LHCN-M2 (cell line): ENCODE measurements at regions not wholly inside any gene's neighbourhood (a gene's known extent, or its start where the extent isn't known, plus 50 kb on each side); places are given as distances from the start of the nearest gene placed in this dataset.
"Not testable (repeated sequence)": the region's sequence is repeated elsewhere in the genome, so short reads cannot be mapped to it uniquely, and the experiment has no call there.

ENCODE experiments used
- DNase-seq: peaks from one replicate; pipeline ENCODE4 v3.0.0-alpha.2; 2012; ENCODE audit warnings: low read depth

DNA sequence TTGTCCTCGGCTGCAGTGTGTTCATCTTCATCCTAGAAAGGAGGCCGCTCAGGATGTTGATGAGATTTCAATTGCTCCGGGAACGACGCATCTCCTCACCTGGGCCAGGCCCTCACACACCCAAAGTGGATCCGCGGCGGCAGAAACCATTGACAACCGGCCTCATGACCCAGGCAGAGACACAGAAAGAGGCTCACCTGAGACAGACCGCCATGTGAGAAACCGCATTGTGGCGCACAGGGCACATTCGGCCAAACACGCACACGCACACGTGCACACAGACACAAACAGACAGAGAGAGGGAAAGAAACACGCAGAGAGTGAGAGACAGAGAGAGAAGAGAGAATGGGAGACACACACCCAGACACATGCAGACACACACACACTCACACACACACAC is 3879.3 kb downstream of the SRGAP2C start:
- DNase-seq = not testable (repeated sequence)

DNA sequence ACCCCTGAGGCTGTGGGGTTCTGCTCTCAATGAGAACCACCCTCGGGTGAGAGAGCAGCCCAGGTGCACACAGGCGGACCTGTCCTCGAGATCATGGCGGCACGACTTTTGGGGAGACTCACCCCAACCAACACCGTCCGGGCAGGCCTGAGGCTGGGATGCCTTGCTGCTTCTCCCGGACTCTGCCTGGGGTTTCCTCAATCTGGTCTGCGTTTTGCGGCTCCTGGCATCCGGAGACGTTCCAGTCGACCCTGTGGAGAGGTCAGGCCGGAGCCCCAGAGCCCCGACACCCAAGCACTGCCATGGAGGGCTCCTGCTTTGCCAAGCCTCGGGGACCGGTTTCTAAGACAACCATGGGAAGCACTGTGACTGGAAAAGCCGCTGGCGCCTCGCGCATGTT is 3879.7 kb downstream of the SRGAP2C start:
- DNase-seq = no peak

DNA sequence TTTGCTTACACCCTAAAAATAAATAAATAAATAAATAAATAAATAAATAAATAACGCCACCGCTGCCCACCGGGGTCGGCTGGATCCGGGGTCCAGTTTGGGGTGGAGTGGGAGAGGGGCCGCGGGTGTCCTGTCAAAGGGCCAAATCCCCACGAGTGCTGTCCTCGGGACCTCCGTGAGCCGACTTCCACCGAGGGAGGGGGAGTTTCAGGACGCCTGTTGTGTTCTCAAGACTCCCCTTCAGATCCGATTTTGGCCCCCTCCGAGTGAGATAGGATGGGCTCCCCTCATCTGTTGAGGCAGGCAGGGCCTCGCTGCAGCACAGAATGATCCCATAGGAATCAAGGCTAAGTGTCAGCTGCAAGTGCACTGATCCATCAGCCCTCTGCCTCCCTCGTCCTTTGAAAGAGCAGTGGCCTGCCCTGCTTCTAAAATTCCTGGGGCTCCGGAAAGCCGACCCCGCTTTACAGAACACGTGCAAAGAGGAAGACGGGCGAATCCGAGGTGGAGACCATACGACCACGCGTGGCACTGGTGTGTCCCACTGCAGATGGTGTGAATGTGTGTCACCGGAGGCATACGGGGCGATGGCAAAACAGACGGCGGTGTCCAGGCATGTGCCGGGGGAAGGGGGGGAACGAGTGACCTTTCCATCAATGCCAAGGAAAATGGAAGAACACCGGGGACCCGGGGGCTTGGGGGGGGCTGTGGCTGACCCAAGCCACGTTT is 3880.5 kb downstream of the SRGAP2C start:
- no peak for DNase-seq

DNA sequence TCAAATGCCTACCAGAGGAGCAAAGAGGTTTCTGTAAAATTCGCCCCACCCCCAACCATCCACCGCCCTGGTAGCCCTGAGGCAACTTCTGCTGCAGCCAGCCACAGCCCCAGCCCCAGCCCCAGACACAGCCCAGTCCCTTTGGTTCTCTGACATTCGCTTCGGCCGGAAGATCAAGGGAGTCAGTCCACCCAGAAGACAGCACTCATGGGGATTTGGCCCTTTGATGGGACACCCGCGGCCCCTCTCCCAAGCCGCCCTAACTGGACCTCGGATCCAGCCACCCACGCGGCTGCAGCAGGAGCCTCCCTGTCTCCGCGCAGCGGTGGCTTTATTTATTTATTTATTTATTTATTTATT is 3881.0 kb downstream of the SRGAP2C start:
- DNase-seq = no peak

DNA sequence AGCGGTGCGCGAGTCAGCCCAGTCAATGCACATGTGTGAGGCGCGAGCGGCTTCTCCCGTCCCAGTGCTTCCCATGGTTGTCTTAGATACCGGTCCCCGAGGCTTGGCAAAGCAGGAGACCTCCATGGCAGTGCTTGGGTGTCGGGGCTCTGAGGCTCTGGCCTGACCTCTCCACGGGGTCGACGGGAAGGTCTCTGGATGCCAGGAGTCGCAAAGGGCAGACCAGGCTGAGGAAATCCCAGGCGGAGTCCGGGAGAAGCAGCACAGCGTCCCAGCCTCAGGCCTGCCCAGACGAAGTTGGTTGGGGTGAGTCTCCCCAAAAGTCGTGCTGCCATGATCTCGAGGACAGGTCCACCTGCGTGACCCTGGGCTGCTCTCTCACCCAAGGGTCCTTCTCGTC is 3881.6 kb downstream of the SRGAP2C start:
- no peak for DNase-seq

DNA sequence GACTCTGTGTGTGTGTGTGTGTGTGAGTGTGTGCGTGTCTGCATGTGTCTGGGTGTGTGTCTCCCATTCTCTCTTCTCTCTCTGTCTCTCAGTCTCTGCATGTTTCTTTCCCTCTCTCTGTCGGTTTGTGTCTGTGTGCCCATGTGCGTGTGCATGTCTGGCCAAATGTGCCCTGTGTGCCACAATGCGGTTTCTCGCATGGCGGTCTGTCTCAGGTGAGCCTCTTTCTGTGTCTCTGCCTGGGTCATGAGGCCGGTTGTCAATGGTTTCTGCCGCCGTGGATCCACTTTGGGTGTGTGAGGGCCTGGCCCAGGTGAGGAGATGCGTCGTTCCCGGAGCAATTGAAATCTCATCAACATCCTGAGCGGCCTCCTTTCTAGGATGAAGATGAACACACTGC is 3882.1 kb downstream of the SRGAP2C start:
- DNase-seq = not testable (repeated sequence)

DNA sequence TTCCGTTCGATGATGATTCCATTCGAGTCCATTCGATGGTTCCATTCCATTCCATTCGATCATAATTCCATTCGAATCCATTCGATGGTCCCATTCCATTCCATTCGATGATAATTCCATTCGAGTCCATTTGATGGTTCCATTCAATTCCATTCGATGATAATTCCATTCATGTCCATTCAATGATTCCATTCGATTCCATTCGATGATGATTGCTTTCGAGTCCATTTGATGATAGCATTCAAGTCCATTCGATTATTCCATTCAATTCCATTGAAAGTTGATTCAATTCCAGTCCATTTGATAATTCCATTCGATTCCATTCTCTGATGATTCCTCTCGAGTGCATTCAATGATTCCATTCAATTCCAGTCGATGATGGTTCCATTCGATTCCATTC is 3895.3 kb downstream of the SRGAP2C start:
- DNase-seq = peak; percentile 1

DNA sequence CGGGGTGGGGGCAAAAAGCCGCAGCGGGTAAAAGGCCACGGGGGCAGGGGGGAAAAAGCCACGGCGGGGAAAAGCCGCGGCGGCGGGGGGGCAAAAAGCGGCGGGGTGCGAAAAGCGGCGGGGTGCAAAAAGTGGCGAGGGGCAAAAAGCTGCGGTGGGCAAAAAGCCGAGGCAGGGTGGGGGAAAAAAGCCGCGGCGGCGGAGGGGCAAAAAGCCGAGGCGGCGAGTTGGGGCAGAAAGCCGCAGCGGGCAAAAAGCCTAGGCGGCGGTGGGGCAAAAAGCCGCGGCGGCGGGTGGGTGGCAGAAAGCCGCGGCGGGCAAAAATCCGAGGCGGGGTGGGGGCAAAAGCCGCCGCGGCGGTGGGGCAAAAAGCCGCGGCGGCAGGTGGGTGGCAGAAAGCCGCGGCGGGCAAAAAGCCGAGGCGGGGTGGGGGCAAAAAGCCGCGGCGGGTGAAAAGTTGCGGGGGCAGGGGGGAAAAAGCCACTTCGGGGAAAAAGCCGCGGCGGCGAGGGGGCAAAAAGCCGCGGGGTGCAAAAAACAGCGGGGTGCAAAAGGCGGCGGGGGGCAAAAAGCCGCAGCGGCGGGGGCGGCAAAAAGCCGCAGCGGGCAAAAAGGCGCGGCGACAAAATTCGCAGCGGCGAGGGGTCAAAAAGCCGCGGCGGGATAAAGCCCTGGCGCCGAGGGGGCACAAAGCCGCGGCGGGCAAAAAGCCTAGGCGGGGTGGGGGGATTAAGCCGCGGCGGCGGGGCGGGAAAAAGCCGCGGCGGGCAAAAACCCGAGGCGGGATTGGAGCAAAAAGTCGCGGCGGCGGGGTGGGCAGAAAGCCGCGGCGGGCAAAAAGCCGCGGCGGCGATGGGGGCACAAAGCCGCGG is 3901.2 kb downstream of the SRGAP2C start:
- DNase-seq = no peak

DNA sequence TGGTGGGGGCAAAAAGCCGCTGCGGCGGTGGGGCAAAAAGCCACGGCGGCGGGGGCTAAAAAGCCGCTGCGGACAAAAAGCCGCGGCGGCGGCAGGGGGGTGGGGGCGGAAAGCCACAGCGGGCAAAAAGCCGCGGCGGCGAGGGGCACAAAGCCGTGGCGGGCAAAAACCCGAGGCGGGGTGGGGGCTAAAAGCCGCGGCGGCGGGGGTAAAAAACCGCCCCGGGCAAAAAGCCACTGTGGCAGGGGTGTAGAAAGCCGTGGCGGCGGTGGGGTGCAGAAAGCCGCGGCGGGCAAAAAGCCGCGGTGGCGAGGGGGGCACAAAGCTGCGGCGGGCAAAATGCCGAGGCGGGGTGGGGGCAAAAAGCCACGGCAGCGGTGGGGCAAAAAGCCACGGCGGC is 3901.8 kb downstream of the SRGAP2C start:
- DNase-seq = no peak

DNA sequence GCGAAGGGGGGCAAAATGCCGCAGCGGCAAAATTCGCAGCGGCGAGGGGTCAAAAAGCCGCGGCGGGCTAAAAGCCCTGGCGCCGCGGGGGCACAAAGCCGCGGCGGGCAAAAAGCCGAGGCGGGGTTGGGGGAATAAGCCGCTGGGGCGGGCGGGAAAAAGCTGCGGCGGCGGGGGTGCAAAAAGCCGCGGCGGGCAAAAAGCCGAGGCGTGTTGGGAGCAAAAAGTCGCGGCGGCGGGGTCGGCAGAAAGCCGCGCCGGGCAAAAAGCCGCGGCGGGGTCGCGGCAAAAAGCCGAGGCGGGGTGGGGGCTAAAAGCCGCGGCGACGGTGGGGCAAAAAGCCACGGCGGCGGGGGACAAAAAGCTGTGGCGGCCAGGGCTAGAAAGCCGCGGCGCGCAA is 3902.5 kb downstream of the SRGAP2C start:
- DNase-seq = no peak

DNA sequence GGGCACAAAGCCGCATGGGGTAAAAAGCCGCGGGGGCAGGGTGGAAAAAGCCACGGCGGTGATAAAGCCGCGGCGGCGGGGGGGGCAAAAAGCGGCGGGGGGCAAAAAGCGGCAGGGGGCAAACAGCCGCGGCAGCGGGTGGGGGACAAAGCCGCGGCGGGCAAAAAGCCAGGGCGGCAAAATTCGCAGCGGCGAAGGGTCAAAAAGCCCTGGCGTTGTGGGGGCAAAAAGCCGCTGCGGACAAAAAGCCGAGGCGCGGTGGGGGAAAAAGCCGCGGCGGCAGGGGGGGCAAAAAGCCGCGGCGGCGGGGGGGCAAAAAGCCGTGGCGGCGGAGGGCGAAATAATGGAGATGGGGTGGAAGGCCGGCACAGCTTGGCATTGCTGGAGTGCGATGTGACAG is 3902.9 kb downstream of the SRGAP2C start:
- DNase-seq = no peak

DNA sequence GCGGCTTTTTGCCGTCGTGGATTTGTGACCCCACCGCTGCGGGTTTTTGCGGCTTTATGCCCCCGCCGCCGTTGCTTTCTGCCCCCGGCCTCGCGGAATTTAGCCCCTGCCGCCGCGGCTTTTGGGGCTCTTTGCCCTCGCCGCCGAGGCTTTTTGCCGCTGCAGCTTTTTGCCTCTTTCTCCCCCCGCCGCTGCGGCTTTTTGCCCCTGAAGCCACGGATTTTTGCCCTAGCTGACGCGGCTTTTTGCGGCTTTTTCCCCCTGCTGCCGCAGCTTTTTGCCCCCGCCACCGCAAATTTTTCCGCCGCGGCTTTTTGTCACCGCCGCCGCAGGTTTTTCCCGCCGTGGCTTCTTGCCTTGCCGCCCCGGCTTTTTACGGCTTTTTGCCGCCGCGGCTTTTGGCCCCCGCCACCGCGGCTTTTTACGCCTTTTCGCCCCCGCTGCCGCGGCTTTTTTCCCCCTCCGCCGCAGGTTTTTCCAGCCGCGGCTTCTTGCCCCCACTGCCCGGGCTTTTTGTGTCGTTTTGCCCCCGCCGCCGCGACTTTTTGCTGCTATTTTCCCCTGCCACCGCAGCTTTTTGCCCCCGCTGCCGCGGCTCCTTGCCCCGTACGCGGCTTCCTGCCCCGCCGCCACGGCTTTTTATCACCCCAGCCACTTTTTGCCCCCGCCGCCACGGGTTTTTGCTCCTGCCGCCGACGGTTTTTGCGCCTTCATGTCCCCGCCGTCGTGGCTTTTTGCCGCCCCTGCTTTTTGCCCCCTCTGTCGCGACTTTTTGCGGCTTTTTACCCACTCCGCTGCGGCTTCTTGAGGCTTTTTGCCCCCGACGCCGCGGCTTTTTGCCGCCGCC is 3933.6 kb downstream of the SRGAP2C start:
- DNase-seq = no peak

DNA sequence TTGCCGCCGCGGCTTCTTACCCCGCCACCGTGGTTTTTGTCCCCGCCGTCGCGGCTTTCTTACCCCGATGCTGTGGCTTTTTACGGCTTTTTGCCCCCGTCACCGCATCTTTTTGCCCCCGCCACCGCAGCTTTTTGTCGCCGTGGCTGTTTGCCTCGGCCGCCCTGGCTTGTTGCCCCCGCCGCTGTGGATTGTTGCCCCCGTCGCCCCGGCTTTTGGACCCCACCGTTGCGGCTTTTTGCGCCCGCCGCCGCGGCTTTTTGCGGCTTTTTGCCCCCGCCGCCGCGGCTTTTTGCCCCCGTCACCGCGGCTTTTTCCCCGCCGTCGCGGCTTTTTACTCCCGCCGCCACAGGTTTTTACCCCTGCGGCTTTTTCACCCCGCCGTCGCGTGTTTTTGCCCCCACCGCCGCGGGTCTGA is 3934.3 kb downstream of the SRGAP2C start:
- no peak for DNase-seq

DNA sequence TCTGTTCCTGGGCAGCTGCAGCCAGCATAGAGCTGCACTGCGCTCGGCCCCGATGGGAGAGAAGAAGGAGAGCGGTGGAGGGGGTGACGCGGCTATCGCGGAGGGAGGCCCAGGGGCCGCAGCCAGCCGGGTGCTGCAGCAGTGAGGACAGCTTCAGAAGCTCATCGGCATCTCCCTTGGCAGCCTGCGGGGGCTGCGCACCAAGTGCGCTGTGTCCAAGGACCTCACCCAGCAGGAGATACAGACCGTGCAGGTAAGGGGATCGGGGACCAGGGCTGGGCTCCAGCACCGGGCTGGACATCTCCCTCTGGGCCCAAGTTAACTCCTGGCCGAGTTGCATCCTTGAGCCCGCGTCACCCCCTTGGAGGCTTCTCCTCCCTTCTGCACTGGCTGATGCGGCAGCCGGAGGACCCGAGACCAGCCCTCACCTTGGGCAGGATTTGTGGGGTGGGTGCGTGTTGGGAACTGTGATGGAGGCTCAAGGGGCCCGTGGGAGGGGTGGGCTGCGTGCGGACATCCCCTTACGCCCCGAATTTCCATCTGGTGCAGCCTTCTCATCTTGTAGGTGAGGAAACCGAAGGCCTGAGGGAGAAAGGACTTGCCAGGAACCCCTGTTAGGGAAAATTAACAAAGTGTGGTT is 3934.9 kb downstream of the SRGAP2C start:
- not testable (repeated sequence) for DNase-seq

DNA sequence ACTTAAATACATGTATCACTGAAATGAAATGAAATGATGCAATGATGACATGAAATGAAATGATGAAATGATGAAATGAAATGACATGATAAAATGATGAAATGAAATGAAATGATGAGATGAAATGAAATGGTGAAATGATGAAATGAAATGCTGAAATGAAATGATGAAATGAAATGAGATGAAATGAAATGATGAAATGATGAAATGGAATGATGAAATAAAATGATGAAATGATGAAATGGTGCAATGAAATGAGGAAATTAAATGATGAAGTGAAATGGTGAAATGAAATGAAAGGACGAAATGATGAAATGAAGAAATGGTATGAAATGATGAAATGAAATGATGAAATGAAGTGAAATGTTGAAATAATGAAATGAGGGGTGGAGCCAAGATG is 3937.8 kb downstream of the SRGAP2C start:
- DNase-seq = not testable (repeated sequence)
